ENCODE measurements at regions not wholly inside any gene's neighbourhood (a gene's known extent, or its start where the extent isn't known, plus 50 kb on each side); places are given as distances from the start of the nearest gene placed in this dataset.

- no peak for TF ChIP-seq CTCF (IDR thresholded peaks at IDR 0.05)
- TF ChIP-seq POLR2A (IDR thresholded peaks at IDR 0.05) = no peak
These were observed 68.8 kb upstream of the MYO3A start for GRCh38 chr10:25865267-25865666.
